Fibroblast of lung (primary cell): ENCODE measurements at regions not wholly inside any gene's neighbourhood (a gene's known extent, or its start where the extent isn't known, plus 50 kb on each side); places are given as distances from the start of the nearest gene placed in this dataset.

Source experiments
- DNase-seq, 2 donors: peaks; one replicate each; pipeline versions ENCODE4 v3.0.0 to v3.0.0-alpha.2; 2010; ENCODE audit warnings: low read depth in 2 of 2
- H2AFZ ChIP-seq: 2 replicates; pipeline ENCODE4 v1.5.1; 2012; ENCODE audit warnings: low read length, control low read depth, inconsistent platforms
- H3K27ac ChIP-seq: 2 replicates; pipeline ENCODE4 v1.5.1; 2011; ENCODE audit warnings: low read length, control low read depth; ENCODE audit not compliant: insufficient read depth
- H3K27me3 ChIP-seq: 2 replicates; pipeline ENCODE4 v1.5.1; 2011; ENCODE audit warnings: mild to moderate bottlenecking, low read length; ENCODE audit not compliant: control insufficient read depth, insufficient read depth
- H3K36me3 ChIP-seq: 2 replicates; pipeline ENCODE4 v1.5.1; 2011; ENCODE audit warnings: low read length; ENCODE audit not compliant: control insufficient read depth, insufficient read depth
- H3K4me1 ChIP-seq: 2 replicates; pipeline ENCODE4 v1.5.1; 2011; ENCODE audit warnings: low read length; ENCODE audit not compliant: control insufficient read depth, insufficient read depth; ENCODE audit errors: extremely low read depth
- H3K4me2 ChIP-seq: 2 replicates; pipeline ENCODE4 v1.5.1; 2011; ENCODE audit warnings: low read length, control low read depth; ENCODE audit not compliant: insufficient read depth; ENCODE audit errors: extremely low read depth
- H3K4me3 ChIP-seq, 4 experiments: fragments of 200-600 bp in 1 of 4; sonication (generic) in 1 of 4; replicated peaks in 1 of 4; 2 replicates each; pipeline ENCODE4 v1.5.1; 2011 to 2016; ENCODE audit warnings: low read length in 4 of 4, low read depth in 3 of 4, mild to moderate bottlenecking in 3 of 4, control low read depth in 2 of 4, inconsistent platforms in 1 of 4, mixed read lengths in 1 of 4; ENCODE audit not compliant: insufficient read depth in 1 of 4; ENCODE audit errors: control extremely low read depth in 1 of 4
- H3K79me2 ChIP-seq: 2 replicates; pipeline ENCODE4 v1.5.1; 2012; ENCODE audit warnings: mild to moderate bottlenecking, low read length, inconsistent platforms; ENCODE audit not compliant: control insufficient read depth, insufficient read depth
- H3K9ac ChIP-seq: 2 replicates; pipeline ENCODE4 v1.5.1; 2011; ENCODE audit warnings: mild to moderate bottlenecking, low read length, control low read depth; ENCODE audit not compliant: insufficient read depth
- H3K9me3 ChIP-seq: 2 replicates; pipeline ENCODE4 v1.5.1; 2012; ENCODE audit warnings: low read depth, low read length; ENCODE audit not compliant: control insufficient read depth, insufficient read depth
- H4K20me1 ChIP-seq: 2 replicates; pipeline ENCODE4 v1.5.1; 2011; ENCODE audit warnings: low read length; ENCODE audit not compliant: control insufficient read depth, insufficient read depth; ENCODE audit errors: extremely low read depth
- CTCF ChIP-seq, 2 donors: IDR thresholded peaks in 1 of 2; conservative IDR thresholded peaks in 1 of 2; 1 replicate in 1 of 2; 2 replicates in 1 of 2; pipeline ENCODE4 v1.5.1; 2011 to 2012; ENCODE audit warnings: low read length in 2 of 2, control low read depth in 1 of 2, inconsistent platforms in 1 of 2, low read depth in 1 of 2, mild to moderate bottlenecking in 1 of 2
- EZH2 ChIP-seq: IDR thresholded peaks from 2 replicates; pipeline ENCODE4 v1.5.1; 2012; ENCODE audit warnings: low read length, control low read depth, mild to moderate bottlenecking; ENCODE audit errors: missing control alignments

GRCh38 chr7:8991159-8991558, 557.8 kb downstream of the NXPH1 start:
- H3K27me3 ChIP-seq: no peaks in the 10 kb centered on the region
- no peak for TF ChIP-seq EZH2
- TF ChIP-seq CTCF (conservative IDR thresholded peaks at IDR 0.05 in 1 of 2, IDR thresholded peaks at IDR 0.05 in 1 of 2; ENCODE audit: low read depth in 1 of 2, low read length in 2 of 2): no peak
- H3K4me1 ChIP-seq: no peaks in the 10 kb centered on the region
- no peak overlapping the region for H3K27ac ChIP-seq
- H3K4me3 ChIP-seq: no peak overlapping the region
- no peak overlapping the region for H3K9ac ChIP-seq
- H3K4me2 ChIP-seq: no peak overlapping the region
- H3K79me2 ChIP-seq: no peaks in the 10 kb centered on the region
- no peaks in the 10 kb centered on the region for H3K36me3 ChIP-seq
- H4K20me1 ChIP-seq: no peaks in the 10 kb centered on the region
- no peak overlapping the region for H2AFZ ChIP-seq
- DNase-seq: no peak
- H3K9me3 ChIP-seq: no peaks in the 10 kb centered on the region

GRCh38 chr7:8998762-8999161, 565.4 kb downstream of the NXPH1 start:
- no peaks in the 10 kb centered on the region for H3K9me3 ChIP-seq
- TF ChIP-seq CTCF (conservative IDR thresholded peaks at IDR 0.05 in 1 of 2, IDR thresholded peaks at IDR 0.05 in 1 of 2; ENCODE audit: low read depth in 1 of 2, low read length in 2 of 2) (no peak), EZH2 (no peak)

GRCh38 chr7:9013940-9014339, 580.5 kb downstream of the NXPH1 start:
- no peaks in the 10 kb centered on the region for H3K79me2 ChIP-seq
- H3K36me3 ChIP-seq: no peaks in the 10 kb centered on the region
- H3K27me3 ChIP-seq: no peaks in the 10 kb centered on the region
- no peak overlapping the region for H2AFZ ChIP-seq
- no peak for DNase-seq
- H3K4me3 ChIP-seq: no peak overlapping the region
- no peak overlapping the region for H3K9ac ChIP-seq
- TF ChIP-seq EZH2: no peak
- TF ChIP-seq CTCF (conservative IDR thresholded peaks at IDR 0.05 in 1 of 2, IDR thresholded peaks at IDR 0.05 in 1 of 2; ENCODE audit: low read depth in 1 of 2, low read length in 2 of 2): no peak
- no peaks in the 10 kb centered on the region for H3K9me3 ChIP-seq
- no peaks in the 10 kb centered on the region for H4K20me1 ChIP-seq
- H3K4me1 ChIP-seq: no peaks in the 10 kb centered on the region
- no peak overlapping the region for H3K4me2 ChIP-seq
- no peak overlapping the region for H3K27ac ChIP-seq

More at GRCh38 chr7:8998762-8999161, 565.4 kb downstream of the NXPH1 start:
- Histone ChIP-seq H4K20me1 (no peaks in the 10 kb centered on the region), H3K36me3 (no peaks in the 10 kb centered on the region), H3K4me3 (no peak overlapping the region), H2AFZ (no peak overlapping the region), H3K9ac (no peak overlapping the region), H3K4me2 (no peak overlapping the region), H3K27me3 (no peaks in the 10 kb centered on the region), H3K4me1 (no peaks in the 10 kb centered on the region), H3K79me2 (no peaks in the 10 kb centered on the region), H3K27ac (no peak overlapping the region)
- no peak for DNase-seq
